ENCODE measurements at regions not wholly inside any gene's neighbourhood (a gene's known extent, or its start where the extent isn't known, plus 50 kb on each side); places are given as distances from the start of the nearest gene placed in this dataset.

DNA sequence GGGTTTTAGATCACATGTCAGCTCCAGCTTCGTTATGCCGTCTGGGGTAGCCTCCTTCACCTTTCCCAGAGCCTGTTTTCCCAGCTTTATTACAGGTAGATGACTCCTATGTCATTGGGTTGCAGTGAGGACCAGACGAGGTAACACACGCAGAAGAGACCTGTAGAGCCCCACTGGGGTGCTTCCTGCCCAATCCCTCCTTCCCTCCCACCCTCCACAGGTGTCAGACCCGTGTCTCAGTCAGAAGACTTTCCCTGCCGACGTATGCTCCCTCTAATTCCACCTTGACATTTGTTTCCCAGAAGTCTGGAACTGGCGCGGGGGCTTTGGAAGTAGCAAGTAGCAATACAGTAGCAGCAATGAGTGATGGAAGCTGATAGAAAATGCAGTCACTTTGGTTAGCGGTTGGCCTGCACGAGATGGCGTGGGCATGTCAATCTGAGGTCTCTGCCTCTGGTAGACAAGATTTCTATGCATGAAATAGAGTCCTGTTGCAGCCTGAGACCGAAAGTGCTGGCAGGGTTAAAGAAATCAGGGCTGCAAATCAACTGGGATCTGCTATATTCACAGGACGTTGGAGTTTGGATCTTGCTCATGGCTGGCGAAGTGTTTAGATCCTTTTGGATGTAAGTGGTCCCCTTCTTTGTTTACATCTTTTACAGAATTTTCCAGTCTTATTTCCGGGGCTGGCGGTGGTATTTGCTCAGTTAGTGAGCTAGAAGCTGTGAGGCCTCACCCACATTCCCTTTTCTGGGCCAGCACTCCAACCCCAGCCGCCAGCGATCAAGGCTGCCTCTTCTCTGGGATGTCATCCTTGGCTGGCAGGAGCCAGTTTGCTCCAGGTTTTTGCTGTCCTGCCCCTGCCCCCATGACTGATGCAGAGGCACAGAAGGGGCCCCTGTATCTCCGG is 78.3 kb upstream of the KMT2C start:
- no peak for DNase-seq (ENCODE audit: low read depth)
- TF ChIP-seq, protein P1, sequence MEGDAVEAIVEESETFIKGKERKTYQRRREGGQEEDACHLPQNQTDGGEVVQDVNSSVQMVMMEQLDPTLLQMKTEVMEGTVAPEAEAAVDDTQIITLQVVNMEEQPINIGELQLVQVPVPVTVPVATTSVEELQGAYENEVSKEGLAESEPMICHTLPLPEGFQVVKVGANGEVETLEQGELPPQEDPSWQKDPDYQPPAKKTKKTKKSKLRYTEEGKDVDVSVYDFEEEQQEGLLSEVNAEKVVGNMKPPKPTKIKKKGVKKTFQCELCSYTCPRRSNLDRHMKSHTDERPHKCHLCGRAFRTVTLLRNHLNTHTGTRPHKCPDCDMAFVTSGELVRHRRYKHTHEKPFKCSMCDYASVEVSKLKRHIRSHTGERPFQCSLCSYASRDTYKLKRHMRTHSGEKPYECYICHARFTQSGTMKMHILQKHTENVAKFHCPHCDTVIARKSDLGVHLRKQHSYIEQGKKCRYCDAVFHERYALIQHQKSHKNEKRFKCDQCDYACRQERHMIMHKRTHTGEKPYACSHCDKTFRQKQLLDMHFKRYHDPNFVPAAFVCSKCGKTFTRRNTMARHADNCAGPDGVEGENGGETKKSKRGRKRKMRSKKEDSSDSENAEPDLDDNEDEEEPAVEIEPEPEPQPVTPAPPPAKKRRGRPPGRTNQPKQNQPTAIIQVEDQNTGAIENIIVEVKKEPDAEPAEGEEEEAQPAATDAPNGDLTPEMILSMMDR (conservative IDR thresholded peaks at IDR 0.05; ENCODE audit: low read depth, low read length): no peak
- no peak overlapping the region for H3K4me3 ChIP-seq (ENCODE audit: low read length)

DNA sequence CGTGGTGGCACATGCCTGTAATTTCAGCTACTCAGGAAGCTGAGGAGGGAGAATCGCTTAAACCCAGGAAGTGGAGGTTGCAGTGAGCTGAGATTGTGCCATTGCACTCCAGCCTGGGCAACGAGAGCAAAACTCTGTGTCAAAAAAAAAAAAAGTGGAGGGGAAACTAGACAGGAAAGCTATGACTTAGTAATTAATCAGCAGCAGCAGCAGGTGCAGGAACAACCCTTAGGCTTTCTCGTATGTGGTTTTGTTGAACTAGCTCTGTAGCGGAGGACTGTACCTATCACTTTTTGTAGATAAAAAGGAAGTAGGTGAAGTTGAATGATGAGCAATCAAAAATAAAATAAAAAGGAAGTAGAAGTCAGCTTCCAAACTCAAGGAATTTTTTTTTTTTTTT is 76.9 kb upstream of the KMT2C start:
- H3K4me3 ChIP-seq (ENCODE audit: low read length): no peak overlapping the region
- no peak for DNase-seq (ENCODE audit: low read depth)
- TF ChIP-seq, protein P1 (conservative IDR thresholded peaks at IDR 0.05; ENCODE audit: low read depth, low read length): no peak

DNA sequence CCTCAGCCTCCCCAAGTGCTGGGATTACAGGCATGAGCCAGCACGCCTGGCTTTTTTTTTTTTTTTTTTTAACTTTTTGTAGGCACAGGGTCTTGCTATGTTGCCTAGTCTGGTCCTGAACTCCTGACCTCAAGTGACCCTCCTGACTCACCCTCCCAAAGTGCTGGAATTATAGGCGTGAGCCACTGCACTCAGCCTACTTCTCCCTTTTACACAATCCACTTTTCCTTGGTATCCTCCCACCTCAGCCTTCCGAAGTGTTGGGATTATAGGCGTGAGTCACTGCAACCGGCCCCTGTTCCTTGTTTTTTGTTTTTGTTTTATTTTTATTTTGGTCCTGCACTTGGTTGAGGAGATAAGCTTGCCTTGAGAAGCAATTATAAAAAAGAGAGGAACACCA is 75.9 kb upstream of the KMT2C start:
- TF ChIP-seq, protein P1 (conservative IDR thresholded peaks at IDR 0.05; ENCODE audit: low read depth, low read length): no peak
- no peak overlapping the region for H3K4me3 ChIP-seq (ENCODE audit: low read length)
- DNase-seq (ENCODE audit: low read depth): no peak

DNA sequence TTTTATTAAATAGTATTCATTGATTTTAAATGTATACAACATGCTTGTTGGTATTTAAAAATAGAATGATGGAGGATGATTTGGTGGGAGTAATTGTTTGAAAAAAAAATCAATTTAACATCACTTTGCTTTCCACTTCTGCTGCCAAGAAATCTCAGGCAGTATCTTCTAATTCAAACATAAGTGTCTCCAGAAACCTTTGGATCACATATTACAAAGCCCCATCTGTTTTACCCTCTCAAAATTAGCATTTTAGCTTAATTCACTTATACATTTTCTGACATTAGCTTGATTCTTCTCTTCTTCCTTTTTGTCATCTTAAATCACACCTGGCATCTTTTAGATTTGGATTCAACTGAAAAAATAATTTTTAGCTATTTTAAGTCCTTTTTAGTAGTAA is 72.9 kb upstream of the KMT2C start:
- H3K4me3 ChIP-seq (ENCODE audit: low read length): no peak overlapping the region
- DNase-seq (ENCODE audit: low read depth): no peak
- TF ChIP-seq, protein P1 (conservative IDR thresholded peaks at IDR 0.05; ENCODE audit: low read depth, low read length): no peak

DNA sequence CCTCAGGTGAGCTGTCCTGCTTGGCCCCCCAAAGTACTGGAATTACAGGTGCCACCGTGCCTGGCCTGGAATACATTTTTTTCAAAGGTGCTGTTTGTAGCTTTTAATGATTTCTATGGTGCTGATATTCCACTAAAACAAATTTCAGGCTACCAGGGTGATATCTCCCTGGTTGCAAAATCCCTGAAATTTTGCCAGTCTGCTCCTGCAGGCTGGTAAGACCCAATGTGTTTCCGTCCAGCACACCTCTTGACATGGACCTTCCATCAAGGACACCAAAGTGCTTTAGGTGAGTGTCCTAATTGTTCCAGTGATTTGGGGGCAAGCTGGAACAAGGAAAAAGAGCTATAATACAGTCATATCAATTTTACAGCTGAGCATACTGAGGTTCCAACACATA is 69.8 kb upstream of the KMT2C start:
- TF ChIP-seq, protein P1 (conservative IDR thresholded peaks at IDR 0.05; ENCODE audit: low read depth, low read length): no peak
- no peak for DNase-seq (ENCODE audit: low read depth)

DNA sequence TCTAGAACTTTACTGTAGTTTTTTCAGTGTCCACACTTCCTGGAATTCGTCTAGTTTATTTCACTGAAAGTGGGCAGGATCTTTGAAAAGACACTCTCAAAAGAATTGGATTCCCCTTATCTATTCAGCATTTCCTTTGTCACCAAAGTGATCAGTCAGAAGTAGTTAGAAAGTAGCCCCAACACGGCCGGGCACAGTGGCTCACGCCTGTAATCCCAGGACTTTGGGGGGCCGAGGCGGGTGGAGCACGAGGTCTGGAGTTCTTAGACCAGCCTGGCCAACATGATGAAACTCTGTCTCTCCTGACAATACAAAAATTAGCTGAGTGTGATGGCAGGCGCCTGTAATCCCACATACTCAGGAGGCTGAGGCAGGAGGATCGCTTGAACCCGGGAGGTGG is 69.0 kb upstream of the KMT2C start:
- no peak for DNase-seq (ENCODE audit: low read depth)
- no peak overlapping the region for H3K4me3 ChIP-seq (ENCODE audit: low read length)
- TF ChIP-seq, protein P1 (conservative IDR thresholded peaks at IDR 0.05; ENCODE audit: low read depth, low read length): no peak

More for the DNA sequence above, 69.8 kb upstream of the KMT2C start:
- H3K4me3 ChIP-seq (ENCODE audit: low read length): no peak overlapping the region

DNA sequence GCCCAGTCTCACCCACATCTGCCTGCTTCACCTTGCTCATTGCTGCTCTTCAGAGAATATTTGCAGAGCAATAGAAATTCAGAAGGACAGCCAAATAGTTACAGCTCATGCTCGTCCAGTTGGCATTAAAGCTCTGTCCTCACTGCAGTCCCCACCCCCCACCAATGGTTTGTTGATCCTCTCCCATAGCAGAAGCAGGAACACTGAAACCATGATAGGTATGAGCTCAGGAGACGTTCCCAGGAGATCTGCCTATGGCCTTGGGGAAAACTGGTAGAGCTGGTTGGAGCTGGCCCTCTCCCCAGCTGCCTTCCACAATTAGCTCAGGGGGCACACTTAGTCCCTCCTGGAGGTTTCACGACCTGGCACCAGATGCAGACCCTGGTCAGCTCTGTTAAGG is 68.6 kb upstream of the KMT2C start:
- no peak for DNase-seq (ENCODE audit: low read depth)
- TF ChIP-seq, protein P1 (conservative IDR thresholded peaks at IDR 0.05; ENCODE audit: low read depth, low read length): no peak
- no peak overlapping the region for H3K4me3 ChIP-seq (ENCODE audit: low read length)

All from retinal pigment epithelial cell (primary cell).